Peyer's patch (tissue), 4 donors: ENCODE measurements at regions not wholly inside any gene's neighbourhood (a gene's known extent, or its start where the extent isn't known, plus 50 kb on each side); places are given as distances from the start of the nearest gene placed in this dataset.

Experiments used
- CTCF ChIP-seq, 6 experiments: fragments of 450-650 bp in 4 of 6; fragments of 200-600 bp in 2 of 6; sonication (generic) in 1 of 6; IDR thresholded peaks; one replicate each; pipeline ENCODE4 v1.5.1; 2017 to 2019; ENCODE audit warnings: antibody characterized with exemption in 6 of 6, mild to moderate bottlenecking in 3 of 6, moderate library complexity in 1 of 6
- POLR2A ChIP-seq, 2 donors: fragments of 450-650 bp; IDR thresholded peaks; one replicate each; pipeline ENCODE4 v1.5.1; 2017; ENCODE audit warnings: antibody characterized with exemption in 2 of 2, mild to moderate bottlenecking in 2 of 2, moderate library complexity in 2 of 2

GRCh38 chr15:53038655-53038941 is 248.5 kb upstream of the ONECUT1 start:
- no peak for TF ChIP-seq CTCF (IDR thresholded peaks at IDR 0.05)
- TF ChIP-seq POLR2A (IDR thresholded peaks at IDR 0.05) = no peak
